ENCODE measurements at regions not wholly inside any gene's neighbourhood (a gene's known extent, or its start where the extent isn't known, plus 50 kb on each side); places are given as distances from the start of the nearest gene placed in this dataset.
"Not testable (repeated sequence)": the region's sequence is repeated elsewhere in the genome, so short reads cannot be mapped to it uniquely, and the experiment has no call there.

DNA sequence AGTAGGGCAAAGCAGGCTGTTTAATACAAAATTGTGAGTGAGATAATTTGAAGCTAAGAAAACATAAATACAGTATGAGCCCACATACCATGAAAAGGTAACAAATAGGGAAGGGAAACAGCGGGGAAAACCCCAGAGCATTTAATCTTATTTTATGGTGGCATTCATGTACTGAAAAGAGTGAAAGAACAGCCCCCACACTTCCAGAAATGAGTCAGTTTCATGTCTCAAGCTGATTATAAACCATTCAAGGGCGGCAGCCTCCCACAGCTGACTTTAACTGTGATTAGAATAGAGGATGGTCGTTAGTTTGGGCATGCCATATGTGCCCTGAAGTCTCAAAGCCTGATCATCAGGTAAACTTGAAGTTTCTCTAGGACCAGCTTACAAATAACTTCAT lies 64.5 kb downstream of the FOXG1 start:
- Histone ChIP-seq H3K36me3 (replicated peaks; ENCODE audit: low read depth, low read length) (peaks cover 4% of the 10 kb centered on the region), H3K9me3 (ENCODE audit: insufficient read depth, low read length) (no peaks in the 10 kb centered on the region), H2AFZ (ENCODE audit: low read depth, low read length) (peak overlapping the region; percentile 60), H3K4me3 (ENCODE audit: low read length) (peak overlapping the region; percentile 61), H3K4me2 (ENCODE audit: low read length) (peak overlapping the region; percentile 74), H3K79me2 (ENCODE audit: low read length) (no peaks in the 10 kb centered on the region), H4K20me1 (ENCODE audit: insufficient read depth, low read length) (no peaks in the 10 kb centered on the region), H3K4me1 (ENCODE audit: low read length) (peaks cover 53% of the 10 kb centered on the region), H3K27ac (ENCODE audit: low read length) (peak overlapping the region; percentile 88), H3K9ac (ENCODE audit: low read length) (peak overlapping the region; percentile 69), H3K27me3 (ENCODE audit: low read depth, low read length) (no peaks in the 10 kb centered on the region)
- no peak for TF ChIP-seq EZH2phosphoT487 (IDR thresholded peaks at IDR 0.05; ENCODE audit: low read depth)
- TF ChIP-seq, protein P1, sequence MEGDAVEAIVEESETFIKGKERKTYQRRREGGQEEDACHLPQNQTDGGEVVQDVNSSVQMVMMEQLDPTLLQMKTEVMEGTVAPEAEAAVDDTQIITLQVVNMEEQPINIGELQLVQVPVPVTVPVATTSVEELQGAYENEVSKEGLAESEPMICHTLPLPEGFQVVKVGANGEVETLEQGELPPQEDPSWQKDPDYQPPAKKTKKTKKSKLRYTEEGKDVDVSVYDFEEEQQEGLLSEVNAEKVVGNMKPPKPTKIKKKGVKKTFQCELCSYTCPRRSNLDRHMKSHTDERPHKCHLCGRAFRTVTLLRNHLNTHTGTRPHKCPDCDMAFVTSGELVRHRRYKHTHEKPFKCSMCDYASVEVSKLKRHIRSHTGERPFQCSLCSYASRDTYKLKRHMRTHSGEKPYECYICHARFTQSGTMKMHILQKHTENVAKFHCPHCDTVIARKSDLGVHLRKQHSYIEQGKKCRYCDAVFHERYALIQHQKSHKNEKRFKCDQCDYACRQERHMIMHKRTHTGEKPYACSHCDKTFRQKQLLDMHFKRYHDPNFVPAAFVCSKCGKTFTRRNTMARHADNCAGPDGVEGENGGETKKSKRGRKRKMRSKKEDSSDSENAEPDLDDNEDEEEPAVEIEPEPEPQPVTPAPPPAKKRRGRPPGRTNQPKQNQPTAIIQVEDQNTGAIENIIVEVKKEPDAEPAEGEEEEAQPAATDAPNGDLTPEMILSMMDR (IDR thresholded peaks at IDR 0.05; ENCODE audit: low read depth, low read length): no peak

DNA sequence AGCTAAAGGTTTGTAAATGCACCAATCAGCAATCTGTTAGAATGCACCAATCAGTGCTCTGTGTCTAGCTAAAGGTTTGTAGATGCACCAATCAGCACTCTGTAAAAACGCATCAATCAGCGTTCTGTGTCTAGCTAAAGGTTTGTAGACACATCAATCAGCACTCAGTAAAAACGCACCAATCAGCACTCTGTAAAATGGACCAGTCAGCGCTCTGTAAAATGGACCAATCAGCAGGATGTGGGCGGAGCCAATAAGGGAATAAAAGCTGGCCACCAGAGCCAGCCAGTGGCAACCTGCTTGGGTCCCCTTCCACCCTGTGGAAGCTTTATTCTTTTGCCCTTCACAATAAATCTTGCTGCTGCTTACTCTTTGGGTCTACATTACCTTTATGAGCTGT lies 76.0 kb downstream of the FOXG1 start:
- not testable (repeated sequence) for H3K79me2 ChIP-seq (ENCODE audit: low read length); H4K20me1 ChIP-seq (ENCODE audit: insufficient read depth, low read length); H3K4me1 ChIP-seq (ENCODE audit: low read length); H3K9me3 ChIP-seq (ENCODE audit: insufficient read depth, low read length); H3K27ac ChIP-seq (ENCODE audit: low read length); H3K9ac ChIP-seq (ENCODE audit: low read length); H3K4me2 ChIP-seq (ENCODE audit: low read length); H3K4me3 ChIP-seq (ENCODE audit: low read length); H3K36me3 ChIP-seq (replicated peaks; ENCODE audit: low read depth, low read length); H2AFZ ChIP-seq (ENCODE audit: low read depth, low read length); H3K27me3 ChIP-seq (ENCODE audit: low read depth, low read length)

DNA sequence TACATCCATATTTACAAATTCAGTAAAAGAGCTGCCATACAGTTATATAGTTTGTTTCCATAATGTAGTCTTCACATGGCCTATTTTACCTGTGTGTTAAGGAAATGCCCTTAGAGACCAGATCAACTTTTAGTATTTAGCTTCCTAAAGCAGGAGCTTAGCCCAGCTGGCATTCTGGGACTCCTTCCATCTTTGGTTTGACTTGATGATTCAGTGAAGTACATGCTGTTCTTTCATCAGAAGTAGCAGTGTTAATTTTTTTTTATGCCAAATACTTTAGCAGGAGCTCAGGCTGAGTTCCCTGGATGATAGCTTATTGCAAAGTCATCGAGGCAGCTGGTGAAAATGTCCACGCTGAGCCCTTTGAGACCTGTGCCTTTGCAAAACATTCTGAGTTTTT lies 101.0 kb downstream of the FOXG1 start:
- no peak overlapping the region for H3K9ac ChIP-seq (ENCODE audit: low read length)
- TF ChIP-seq, protein P1 (IDR thresholded peaks at IDR 0.05; ENCODE audit: low read depth, low read length): no peak
- no peaks in the 10 kb centered on the region for H3K9me3 ChIP-seq (ENCODE audit: insufficient read depth, low read length)
- H3K4me3 ChIP-seq (ENCODE audit: low read length): no peak overlapping the region
- H3K27ac ChIP-seq (ENCODE audit: low read length): no peak overlapping the region
- H2AFZ ChIP-seq (ENCODE audit: low read depth, low read length): no peak overlapping the region
- H3K27me3 ChIP-seq (ENCODE audit: low read depth, low read length): no peaks in the 10 kb centered on the region
- H4K20me1 ChIP-seq (ENCODE audit: insufficient read depth, low read length): no peaks in the 10 kb centered on the region
- no peaks in the 10 kb centered on the region for H3K79me2 ChIP-seq (ENCODE audit: low read length)
- no peak overlapping the region for H3K4me2 ChIP-seq (ENCODE audit: low read length)
- H3K36me3 ChIP-seq (replicated peaks; ENCODE audit: low read depth, low read length): no peaks in the 10 kb centered on the region
- peaks cover 5% of the 10 kb centered on the region for H3K4me1 ChIP-seq (ENCODE audit: low read length)

DNA sequence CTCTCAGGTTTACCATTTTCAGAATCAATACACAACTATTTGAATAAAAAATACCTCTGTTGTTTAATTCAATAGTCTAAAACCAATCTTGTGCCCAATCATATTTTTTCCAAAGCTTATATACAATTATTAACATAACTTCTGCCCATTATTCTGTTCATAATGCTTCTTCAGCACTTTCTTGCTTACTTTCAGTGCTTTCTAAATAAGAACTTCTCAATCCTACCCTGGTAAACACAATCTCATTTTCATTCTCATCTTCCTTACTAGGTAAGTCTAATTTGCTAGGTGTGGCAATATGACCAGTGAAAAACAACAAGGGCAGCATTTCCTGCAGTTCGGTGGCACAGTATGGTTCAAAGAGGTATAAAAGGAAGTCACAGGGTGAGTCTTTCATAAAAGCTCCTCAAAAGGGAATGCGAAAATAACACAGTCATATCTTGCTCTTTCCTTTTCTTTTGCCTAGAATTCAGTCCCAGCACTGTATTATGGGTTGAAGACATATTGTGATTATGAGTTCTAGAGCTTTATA lies 103.5 kb downstream of the FOXG1 start:
- H2AFZ ChIP-seq (ENCODE audit: low read depth, low read length): peak overlapping the region; percentile 58; the same call in 1 of the 2 replicates

More for the DNA sequence above, 103.5 kb downstream of the FOXG1 start:
- Histone ChIP-seq H3K9me3 (ENCODE audit: insufficient read depth, low read length) (no peaks in the 10 kb centered on the region), H3K27me3 (ENCODE audit: low read depth, low read length) (no peaks in the 10 kb centered on the region), H4K20me1 (ENCODE audit: insufficient read depth, low read length) (no peaks in the 10 kb centered on the region), H3K36me3 (replicated peaks; ENCODE audit: low read depth, low read length) (no peaks in the 10 kb centered on the region), H3K79me2 (ENCODE audit: low read length) (no peaks in the 10 kb centered on the region), H3K4me1 (ENCODE audit: low read length) (peaks cover 5% of the 10 kb centered on the region), H3K4me2 (ENCODE audit: low read length) (peak overlapping the region; percentile 3; the same call in 1 of the 2 replicates), H3K9ac (ENCODE audit: low read length) (no peak overlapping the region), H3K4me3 (ENCODE audit: low read length) (no peak overlapping the region), H3K27ac (ENCODE audit: low read length) (no peak overlapping the region)
- TF ChIP-seq, protein P1 (IDR thresholded peaks at IDR 0.05; ENCODE audit: low read depth, low read length): no peak
- no peak for TF ChIP-seq EZH2phosphoT487 (IDR thresholded peaks at IDR 0.05; ENCODE audit: low read depth)

All from OCI-LY3 (cell line).